T-cell (primary cell): ENCODE measurements at regions not wholly inside any gene's neighbourhood (a gene's known extent, or its start where the extent isn't known, plus 50 kb on each side); places are given as distances from the start of the nearest gene placed in this dataset.
A peak's percentile ranks its signal among the peaks of the same experiment; 100 is the strongest.
"Not testable (repeated sequence)": the region's sequence is repeated elsewhere in the genome, so short reads cannot be mapped to it uniquely, and the experiment has no call there.

Source experiments
- ATAC-seq, 4 experiments: fragments of 200-7000 bp in 3 of 4; fragments of 150-1000 bp in 1 of 4; cut with Tn5 transposase; replicated peaks in 1 of 4; 1 replicate in 3 of 4; 2 replicates in 1 of 4; pipeline ENCODE4 v1.10.0; 2021; ENCODE audit warnings: moderate library complexity in 3 of 4, mild to moderate bottlenecking in 2 of 4, moderate number of reproducible peaks in 1 of 4
- CTCF ChIA-PET, 2 donors: fragments of 300-600 bp; sonication (Branson Sonifier 250); formaldehyde crosslinking; loops; one replicate each; lab custom pipeline; 2022; ENCODE audit warnings: antibody characterized with exemption in 2 of 2; lab: Charles Lee
- POLR2A ChIA-PET, 2 donors: fragments of 300-600 bp; sonication (Branson Sonifier 250); formaldehyde crosslinking; loops; one replicate each; lab custom pipeline; 2022; ENCODE audit warnings: antibody characterized with exemption in 2 of 2; lab: Charles Lee
- DNase-seq, 35 experiments: peaks; one replicate each; pipeline versions ENCODE4 v3.0.0 to v3.0.0-alpha.2; 2013 to 2023
- H3K27ac ChIP-seq: one replicate; pipeline ENCODE4 v1.5.1; 2013; ENCODE audit warnings: low read length
- H3K27me3 ChIP-seq, 2 experiments: replicated peaks in 1 of 2; 1 replicate in 1 of 2; 2 replicates in 1 of 2; pipeline versions ENCODE4 v1.6.1 to v1.7.0; 2013; ENCODE audit warnings: low read length in 1 of 2, mixed read lengths in 1 of 2; ENCODE audit not compliant: control insufficient read depth in 2 of 2, insufficient read depth in 2 of 2; ENCODE audit errors: extremely low read depth in 1 of 2
- H3K36me3 ChIP-seq, 2 donors: 1 replicate in 1 of 2; 2 replicates in 1 of 2; pipeline versions ENCODE4 v1.6.1 to v1.7.0; 2013; ENCODE audit warnings: low read length in 1 of 2; ENCODE audit not compliant: control insufficient read depth in 2 of 2, insufficient read depth in 1 of 2; ENCODE audit errors: extremely low read depth in 1 of 2
- H3K4me1 ChIP-seq, 2 experiments: 1 replicate in 1 of 2; 2 replicates in 1 of 2; pipeline versions ENCODE4 v1.6.1 to v1.7.0; 2013; ENCODE audit warnings: low read length in 2 of 2, mixed read lengths in 1 of 2; ENCODE audit not compliant: insufficient read depth in 2 of 2, control insufficient read depth in 1 of 2; ENCODE audit errors: extremely low read depth in 1 of 2
- H3K4me3 ChIP-seq, 2 donors: 1 replicate in 1 of 2; 2 replicates in 1 of 2; pipeline versions ENCODE4 v1.5.1 to v1.7.0; 2013; ENCODE audit warnings: mild to moderate bottlenecking in 2 of 2, low read length in 1 of 2, moderate library complexity in 1 of 2; ENCODE audit not compliant: control insufficient read depth in 1 of 2; ENCODE audit errors: extremely low read depth in 1 of 2
- H3K9me3 ChIP-seq: 2 replicates; pipeline ENCODE4 v1.7.0; 2013
- H3K27ac Mint-ChIP-seq, 2 donors: one replicate each; pipeline ENCODE4 v1.8.0; 2020 to 2021; ENCODE audit warnings: mild to moderate bottlenecking in 2 of 2, mixed read lengths in 2 of 2
- H3K27me3 Mint-ChIP-seq, 2 donors: one replicate each; pipeline ENCODE4 v1.8.0; 2021 to 2022; ENCODE audit warnings: mixed read lengths in 2 of 2
- H3K36me3 Mint-ChIP-seq: one replicate; pipeline ENCODE4 v1.8.0; 2021; ENCODE audit warnings: mixed read lengths
- H3K4me1 Mint-ChIP-seq, 3 donors: one replicate each; pipeline ENCODE4 v1.8.0; 2020 to 2022; ENCODE audit warnings: mixed read lengths in 3 of 3, mild to moderate bottlenecking in 1 of 3
- H3K4me3 Mint-ChIP-seq, 3 donors: one replicate each; pipeline ENCODE4 v1.8.0; 2020 to 2022; ENCODE audit warnings: mild to moderate bottlenecking in 3 of 3, mixed read lengths in 3 of 3, moderate library complexity in 3 of 3
- H3K9me3 Mint-ChIP-seq, 3 donors: one replicate each; pipeline ENCODE4 v1.8.0; 2020 to 2022; ENCODE audit warnings: mixed read lengths in 3 of 3
- WGBS: methylation state at CpG from one replicate; pipeline ENCODE4 v1.1.5; 2013; ENCODE audit warnings: missing lambda C conversion rate; ENCODE audit not compliant: insufficient coverage; 5-methylcytosine and 5-hydroxymethylcytosine counted together

DNA sequence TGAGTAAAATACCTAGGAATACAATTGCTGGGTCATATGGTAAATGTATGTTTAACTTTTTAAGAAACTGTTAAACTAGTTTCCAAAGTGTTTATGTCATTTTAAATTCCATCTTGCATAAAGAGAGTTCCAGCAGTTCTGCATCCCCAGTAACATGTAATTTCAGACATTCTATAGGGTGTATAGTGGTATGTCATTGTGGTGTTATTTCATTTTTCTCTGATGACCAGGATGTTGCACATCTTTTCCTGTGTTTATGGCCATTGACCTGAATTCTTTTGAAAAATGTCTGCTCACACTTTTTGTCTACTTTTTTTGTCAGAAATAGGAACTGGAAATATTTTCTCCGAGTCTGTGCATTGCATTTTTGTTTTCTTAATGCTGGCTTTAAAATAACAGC lies 128.9 kb downstream of the TMEM200A start:
- no peak overlapping the region for H3K4me3 ChIP-seq
- no CpG with 5 or more reads among the region's 1 CpG for WGBS
- ChIA-PET POLR2A (no interaction called here), CTCF (no interaction called here)
- Mint-ChIP-seq H3K36me3 (no peaks in the 10 kb centered on the region), H3K27ac (no peak overlapping the region), H3K4me3 (no peak overlapping the region), H3K4me1 (peaks cover 0 to 2% (median 0%) of the 10 kb centered on the region in 3 donors), H3K9me3 (peaks cover 3 to 9% (median 7%) of the 10 kb centered on the region in 3 donors), H3K27me3 (no peaks in the 10 kb centered on the region)
- no peaks in the 10 kb centered on the region for H3K9me3 ChIP-seq
- DNase-seq (no peak), ATAC-seq (no peak)
- H3K27me3 ChIP-seq, result no peaks in the 10 kb centered on the region
- no peak overlapping the region for H3K27ac ChIP-seq
- no peaks in the 10 kb centered on the region for H3K4me1 ChIP-seq
- no peaks in the 10 kb centered on the region for H3K36me3 ChIP-seq

DNA sequence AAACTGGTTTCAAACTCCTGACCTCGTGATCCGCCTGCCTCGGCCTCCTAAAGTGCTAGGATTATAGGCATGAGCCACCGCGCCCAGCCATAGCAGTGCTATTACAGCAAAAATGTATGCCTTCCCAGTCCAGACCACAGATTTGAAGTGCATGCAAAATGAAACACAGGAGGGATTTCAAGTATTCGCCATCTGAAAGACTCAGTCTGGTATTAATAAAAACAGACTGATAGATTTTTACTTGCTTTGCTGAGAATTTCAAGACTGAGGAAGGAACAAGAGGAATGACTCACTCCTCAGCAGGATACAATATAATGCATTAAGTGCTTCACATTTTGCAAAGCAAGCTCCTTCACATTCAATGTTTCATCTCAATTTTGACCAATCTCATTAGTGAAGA lies 134.9 kb downstream of the TMEM200A start:
- H3K27me3 Mint-ChIP-seq, result no peaks in the 10 kb centered on the region
- no peak overlapping the region for H3K27ac ChIP-seq
- H3K4me3 ChIP-seq, result no peak overlapping the region
- no peak for DNase-seq
- ATAC-seq, result no peak
- CTCF ChIA-PET, result interaction anchor here in 1 of 2 donors (0.6 kb wide), 1 partner anchor 30 kb away, joined by 3 read pairs; no protein-coding TSS in a partner anchor
- POLR2A ChIA-PET, result no interaction called here
- peaks cover 0 to 10% of the 10 kb centered on the region in 2 experiments for H3K4me1 ChIP-seq
- H3K36me3 Mint-ChIP-seq, result no peaks in the 10 kb centered on the region
- H3K9me3 Mint-ChIP-seq, result no peaks in the 10 kb centered on the region
- no peaks in the 10 kb centered on the region for H3K9me3 ChIP-seq
- peaks cover 13 to 23% (median 20%) of the 10 kb centered on the region in 3 donors for H3K4me1 Mint-ChIP-seq
- H3K36me3 ChIP-seq, result no peaks in the 10 kb centered on the region
- WGBS, result 96% methylated on average over 6 of the region's 6 CpGs
- H3K4me3 Mint-ChIP-seq, result no peak overlapping the region
- H3K27me3 ChIP-seq, result no peaks in the 10 kb centered on the region
- peak overlapping the region in 1 of 2 donors; percentile 15 for H3K27ac Mint-ChIP-seq

DNA sequence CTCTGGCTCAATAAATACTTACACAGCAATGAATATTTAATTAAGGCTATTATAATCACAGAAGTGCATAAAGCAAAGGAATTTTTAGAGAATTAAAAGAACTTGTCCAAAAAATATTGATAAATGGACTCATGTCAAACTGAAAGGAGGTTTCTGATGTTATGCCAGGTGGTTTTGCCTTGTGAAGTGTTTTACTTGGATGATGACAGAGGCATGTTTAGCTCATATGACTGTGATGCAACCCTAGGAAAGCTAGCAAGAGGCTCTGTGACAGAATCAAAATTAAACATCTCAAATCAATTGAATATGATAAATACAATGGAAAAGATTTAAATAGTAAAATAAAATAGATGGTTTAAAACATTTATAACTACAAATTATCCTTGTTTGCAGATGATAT lies 137.3 kb downstream of the TMEM200A start:
- Mint-ChIP-seq H3K36me3 (no peaks in the 10 kb centered on the region), H3K4me3 (no peak overlapping the region), H3K27ac (no peak overlapping the region), H3K9me3 (no peaks in the 10 kb centered on the region), H3K4me1 (peaks cover 23 to 36% (median 36%) of the 10 kb centered on the region in 3 donors), H3K27me3 (no peaks in the 10 kb centered on the region)
- Histone ChIP-seq H3K27me3 (no peaks in the 10 kb centered on the region), H3K9me3 (no peaks in the 10 kb centered on the region), H3K4me1 (peaks cover 0 to 21% of the 10 kb centered on the region in 2 experiments), H3K36me3 (no peaks in the 10 kb centered on the region), H3K4me3 (no peak overlapping the region), H3K27ac (no peak overlapping the region)
- ATAC-seq (no peak), DNase-seq (no peak)
- ChIA-PET POLR2A (no interaction called here), CTCF (no interaction called here)

DNA sequence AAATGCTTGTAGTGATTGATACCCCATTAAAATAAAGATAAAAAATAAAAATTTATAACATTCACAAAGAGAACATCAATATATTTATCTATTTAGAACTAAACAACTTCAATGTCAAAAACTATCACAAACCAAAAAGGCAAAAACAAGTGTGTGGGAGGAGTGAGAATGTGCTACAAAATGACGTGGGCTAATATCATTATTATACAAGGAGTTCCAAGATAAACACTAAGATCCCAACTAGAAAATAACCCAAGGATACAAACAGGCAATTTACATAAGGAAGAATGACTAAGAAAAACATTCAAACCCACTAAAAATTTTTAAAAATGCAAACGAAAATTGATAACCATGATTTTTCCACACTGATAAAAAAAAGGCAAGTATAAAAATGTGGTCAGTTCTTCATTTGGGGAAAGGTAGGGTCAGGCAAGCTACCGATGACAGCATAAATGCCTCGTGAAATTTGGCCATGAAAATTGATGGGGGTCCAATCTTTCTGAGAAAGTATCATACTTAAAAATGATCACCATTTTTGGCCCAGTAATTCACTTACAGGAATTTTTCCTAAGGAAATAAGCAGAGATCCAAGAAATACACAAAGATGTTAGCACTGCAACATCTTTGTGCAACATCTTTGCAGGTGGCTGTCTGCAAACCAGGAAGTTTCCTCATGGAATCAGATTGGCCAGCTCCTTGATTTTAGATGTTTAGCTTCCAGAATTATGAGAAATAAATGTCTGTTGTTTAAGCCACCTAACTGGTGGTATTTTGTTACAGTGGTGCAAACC lies 140.2 kb downstream of the TMEM200A start:
- H3K27me3 Mint-ChIP-seq, result no peaks in the 10 kb centered on the region
- Histone ChIP-seq H3K27ac (no peak overlapping the region), H3K4me1 (peaks cover 8 to 26% of the 10 kb centered on the region in 2 experiments), H3K36me3 (no peaks in the 10 kb centered on the region), H3K27me3 (no peaks in the 10 kb centered on the region), H3K4me3 (no peak overlapping the region), H3K9me3 (no peaks in the 10 kb centered on the region)
- ATAC-seq, result no peak
- WGBS, result no CpG with 5 or more reads among the region's 4 CpGs
- no peak for DNase-seq
- no peaks in the 10 kb centered on the region for H3K9me3 Mint-ChIP-seq
- CTCF ChIA-PET, result no interaction called here
- POLR2A ChIA-PET, result no interaction called here
- peaks cover 32 to 46% (median 44%) of the 10 kb centered on the region in 3 donors for H3K4me1 Mint-ChIP-seq
- no peak overlapping the region for H3K4me3 Mint-ChIP-seq
- H3K36me3 Mint-ChIP-seq, result no peaks in the 10 kb centered on the region
- no peak overlapping the region for H3K27ac Mint-ChIP-seq

DNA sequence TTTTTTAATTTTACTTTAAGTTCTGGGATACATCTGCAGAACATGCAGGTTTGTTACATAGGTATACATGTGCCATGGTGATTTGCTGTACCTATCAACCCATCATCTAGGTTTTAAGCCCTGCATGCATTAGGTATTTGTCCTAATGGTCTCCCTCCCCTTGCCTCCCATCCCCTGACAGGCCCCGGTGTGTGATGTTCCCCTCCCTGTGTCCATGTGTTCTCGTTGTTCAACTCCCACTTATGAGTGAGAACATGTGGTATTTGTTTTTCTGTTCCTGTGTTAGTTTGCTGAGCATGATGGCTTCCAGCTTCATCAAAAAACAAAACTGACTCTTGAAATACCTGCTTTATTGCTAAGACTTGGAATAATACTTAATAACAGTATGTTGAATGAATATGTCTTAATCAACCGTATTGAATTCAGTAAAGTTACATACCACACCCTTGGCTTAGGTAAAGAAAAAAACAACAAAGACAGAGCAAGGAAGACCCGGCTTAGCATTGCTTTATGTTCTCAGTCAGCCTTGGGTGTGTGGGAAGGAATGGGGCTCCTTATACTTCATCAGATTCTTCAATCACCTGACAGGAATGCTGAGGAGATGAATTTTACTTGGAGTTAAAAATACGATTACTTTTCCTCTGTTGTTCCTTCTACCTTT lies 141.3 kb downstream of the TMEM200A start:
- H3K27me3 ChIP-seq, POLR2A ChIA-PET, H3K27me3 Mint-ChIP-seq, DNase-seq, H3K4me3 ChIP-seq, H3K9me3 Mint-ChIP-seq, H3K36me3 ChIP-seq, CTCF ChIA-PET, H3K9me3 ChIP-seq, H3K36me3 Mint-ChIP-seq, H3K27ac ChIP-seq, ATAC-seq: not testable (repeated sequence)
- peak overlapping the region in 1 of 3 donors; percentile 58 for H3K4me3 Mint-ChIP-seq
- H3K4me1 ChIP-seq, result peaks cover 11 to 27% of the 10 kb centered on the region in 2 experiments
- peaks cover 32 to 46% (median 43%) of the 10 kb centered on the region in 3 donors for H3K4me1 Mint-ChIP-seq
- WGBS, result no CpG with 5 or more reads among the region's 5 CpGs
- peak overlapping the region; percentile 7 to 39 for H3K27ac Mint-ChIP-seq

DNA sequence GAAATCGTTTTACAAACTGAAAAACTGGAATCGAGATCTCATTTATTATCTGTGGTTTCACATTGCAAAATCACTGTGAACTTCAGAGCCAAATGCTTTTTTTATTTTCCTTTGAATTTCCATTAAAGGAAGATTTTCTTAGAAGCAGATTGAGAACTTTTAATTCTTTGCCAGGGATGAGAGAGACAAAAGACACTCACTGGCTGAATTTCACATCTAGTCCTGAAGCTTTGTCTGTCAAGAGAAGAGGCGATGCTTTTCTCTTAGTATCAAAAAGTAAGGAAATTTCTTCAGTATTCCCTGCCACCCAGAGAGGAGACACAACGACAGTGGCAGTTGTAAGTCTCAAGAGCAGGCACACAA lies 141.8 kb downstream of the TMEM200A start:
- H3K36me3 ChIP-seq, result no peaks in the 10 kb centered on the region
- H3K4me1 Mint-ChIP-seq, result peaks cover 34 to 47% (median 41%) of the 10 kb centered on the region in 3 donors
- no CpG with 5 or more reads among the region's 4 CpGs for WGBS
- H3K27me3 Mint-ChIP-seq, result no peaks in the 10 kb centered on the region
- DNase-seq (no peak), ATAC-seq (no peak)
- no peak overlapping the region for H3K4me3 ChIP-seq
- ChIA-PET CTCF (no interaction called here), POLR2A (no interaction called here)
- peaks cover 14 to 29% of the 10 kb centered on the region in 2 experiments for H3K4me1 ChIP-seq
- H3K27ac ChIP-seq, result no peak overlapping the region
- peak overlapping the region; percentile 7 to 39 for H3K27ac Mint-ChIP-seq
- no peaks in the 10 kb centered on the region for H3K9me3 ChIP-seq
- peak overlapping the region in 1 of 3 donors; percentile 58 for H3K4me3 Mint-ChIP-seq
- no peaks in the 10 kb centered on the region for H3K36me3 Mint-ChIP-seq
- H3K27me3 ChIP-seq, result no peaks in the 10 kb centered on the region
- no peaks in the 10 kb centered on the region for H3K9me3 Mint-ChIP-seq
